Caco-2 (cell line): ENCODE measurements at regions not wholly inside any gene's neighbourhood (a gene's known extent, or its start where the extent isn't known, plus 50 kb on each side); places are given as distances from the start of the nearest gene placed in this dataset.

Experiments
- BruUV-seq: library from RNA; stranded (reverse); fragments of 400-500 nt; replicated peaks from 2 replicates; lab custom pipeline; 2021; lab: Mats Ljungman, UMichigan
- CTCF ChIA-PET: fragments of 300-600 bp; sonication (Branson Sonifier 250); formaldehyde crosslinking; loops from one replicate; lab custom pipeline; 2022; ENCODE audit warnings: antibody characterized with exemption; lab: Charles Lee
- POLR2A ChIA-PET: fragments of 300-600 bp; sonication (Branson Sonifier 250); formaldehyde crosslinking; loops from one replicate; lab custom pipeline; 2022; ENCODE audit warnings: antibody characterized with exemption; lab: Charles Lee
- DNase-seq, 2 experiments: peaks; one replicate each; pipeline versions ENCODE4 v3.0.0 to v3.0.0-alpha.2; 2020 to 2022
- H3K27me3 ChIP-seq: replicated peaks from 2 replicates; pipeline ENCODE4 v1.6.0; 2011; ENCODE audit warnings: low read length; ENCODE audit not compliant: control insufficient read depth, insufficient read depth
- H3K36me3 ChIP-seq: 2 replicates; pipeline ENCODE4 v1.5.1; 2011; ENCODE audit warnings: low read length; ENCODE audit not compliant: control insufficient read depth, insufficient read depth
- H3K4me1 ChIP-seq: fragments of 250-450 bp; sonication (Bioruptor Pico); 2 replicates; pipeline ENCODE4 v1.5.1; 2020; ENCODE audit warnings: mild to moderate bottlenecking
- H3K4me3 ChIP-seq: 2 replicates; pipeline ENCODE4 v1.5.1; 2011; ENCODE audit warnings: low read depth, mild to moderate bottlenecking, control low read depth, low read length
- H3K9me3 ChIP-seq: fragments of 250-450 bp; sonication (Bioruptor Pico); 2 replicates; pipeline ENCODE4 v1.5.1; 2020; ENCODE audit warnings: mild to moderate bottlenecking, moderate library complexity
- H3K27ac Mint-ChIP-seq: one replicate; pipeline ENCODE4 v1.8.0; 2022; ENCODE audit warnings: mixed read lengths; ENCODE audit not compliant: unreplicated experiment
- H3K27me3 Mint-ChIP-seq: one replicate; pipeline ENCODE4 v1.8.0; 2022; ENCODE audit warnings: mixed read lengths; ENCODE audit not compliant: insufficient read depth, unreplicated experiment
- H3K36me3 Mint-ChIP-seq: one replicate; pipeline ENCODE4 v1.8.0; 2022; ENCODE audit warnings: mild to moderate bottlenecking, mixed read lengths; ENCODE audit not compliant: insufficient read depth, unreplicated experiment
- H3K4me1 Mint-ChIP-seq: one replicate; pipeline ENCODE4 v1.8.0; 2022; ENCODE audit warnings: low read depth, mixed read lengths; ENCODE audit not compliant: unreplicated experiment
- H3K4me3 Mint-ChIP-seq: one replicate; pipeline ENCODE4 v1.8.0; 2022; ENCODE audit warnings: mild to moderate bottlenecking, moderate library complexity, mixed read lengths; ENCODE audit not compliant: unreplicated experiment
- H3K9me3 Mint-ChIP-seq: one replicate; pipeline ENCODE4 v1.8.0; 2022; ENCODE audit warnings: mixed read lengths; ENCODE audit not compliant: unreplicated experiment
- intact Hi-C: fragments of 100-400 bp; cut with micrococcal nuclease; formaldehyde crosslinking; loops from one replicate; pipeline ENCODE4 v1.10.0; 2022; ENCODE audit not compliant: unreplicated experiment
- TF ChIP-seq, protein P1 (sequence below), 2 experiments: fragments of 200-600 bp in 1 of 2; IDR thresholded peaks; 1 replicate in 1 of 2; 2 replicates in 1 of 2; pipeline versions ENCODE4 v1.5.1 to v1.8.0; 2011 to 2022; ENCODE audit warnings: antibody characterized with exemption in 1 of 2, control low read depth in 1 of 2, inconsistent platforms in 1 of 2, low read depth in 1 of 2, low read length in 1 of 2, mild to moderate bottlenecking in 1 of 2, moderate library complexity in 1 of 2; ENCODE audit not compliant: insufficient read depth in 1 of 2, severe bottlenecking in 1 of 2, unreplicated experiment in 1 of 2

DNA sequence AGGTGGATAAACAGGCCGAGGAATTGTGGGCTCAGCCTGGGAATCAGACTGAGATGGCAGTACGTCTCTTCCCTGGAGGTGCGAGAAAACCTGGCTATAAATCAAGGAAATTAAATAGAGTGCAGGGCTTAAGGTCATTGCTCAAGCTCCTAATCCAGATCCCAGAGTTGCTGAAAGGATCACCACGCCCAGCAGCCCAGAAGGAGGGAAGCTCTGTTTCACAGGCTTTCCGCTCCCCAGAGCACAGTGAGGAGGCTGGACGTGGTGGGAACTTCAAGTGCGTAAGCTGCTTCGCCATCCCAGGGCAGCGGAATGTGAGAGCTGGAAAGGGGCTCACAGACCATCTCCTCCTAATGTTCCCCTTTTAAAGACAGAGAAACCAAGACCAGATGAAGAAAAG, 651.6 kb upstream of the TBX3 start:
- Mint-ChIP-seq H3K4me1 (no peaks in the 10 kb centered on the region), H3K27ac (no peak overlapping the region), H3K36me3 (peaks cover 6% of the 10 kb centered on the region), H3K4me3 (no peak overlapping the region), H3K27me3 (peaks cover 3% of the 10 kb centered on the region), H3K9me3 (no peaks in the 10 kb centered on the region)
- TF ChIP-seq, protein P1, sequence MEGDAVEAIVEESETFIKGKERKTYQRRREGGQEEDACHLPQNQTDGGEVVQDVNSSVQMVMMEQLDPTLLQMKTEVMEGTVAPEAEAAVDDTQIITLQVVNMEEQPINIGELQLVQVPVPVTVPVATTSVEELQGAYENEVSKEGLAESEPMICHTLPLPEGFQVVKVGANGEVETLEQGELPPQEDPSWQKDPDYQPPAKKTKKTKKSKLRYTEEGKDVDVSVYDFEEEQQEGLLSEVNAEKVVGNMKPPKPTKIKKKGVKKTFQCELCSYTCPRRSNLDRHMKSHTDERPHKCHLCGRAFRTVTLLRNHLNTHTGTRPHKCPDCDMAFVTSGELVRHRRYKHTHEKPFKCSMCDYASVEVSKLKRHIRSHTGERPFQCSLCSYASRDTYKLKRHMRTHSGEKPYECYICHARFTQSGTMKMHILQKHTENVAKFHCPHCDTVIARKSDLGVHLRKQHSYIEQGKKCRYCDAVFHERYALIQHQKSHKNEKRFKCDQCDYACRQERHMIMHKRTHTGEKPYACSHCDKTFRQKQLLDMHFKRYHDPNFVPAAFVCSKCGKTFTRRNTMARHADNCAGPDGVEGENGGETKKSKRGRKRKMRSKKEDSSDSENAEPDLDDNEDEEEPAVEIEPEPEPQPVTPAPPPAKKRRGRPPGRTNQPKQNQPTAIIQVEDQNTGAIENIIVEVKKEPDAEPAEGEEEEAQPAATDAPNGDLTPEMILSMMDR (IDR thresholded peaks at IDR 0.05; ENCODE audit: insufficient read depth in 1 of 2, low read depth in 1 of 2, low read length in 1 of 2, severe bottlenecking in 1 of 2, unreplicated experiment in 1 of 2), result no peak
- no peak for DNase-seq
- Histone ChIP-seq H3K4me1 (no peaks in the 10 kb centered on the region), H3K4me3 (no peak overlapping the region), H3K36me3 (no peaks in the 10 kb centered on the region), H3K9me3 (no peaks in the 10 kb centered on the region), H3K27me3 (no peaks in the 10 kb centered on the region)
- CTCF ChIA-PET, result no interaction called here
- no TSS peak for BruUV-seq
- intact Hi-C loops, result no loop called here
- POLR2A ChIA-PET, result no interaction called here

- Histone ChIP-seq H3K4me1 (no peaks in the 10 kb centered on the region), H3K9me3 (no peaks in the 10 kb centered on the region), H3K27me3 (no peaks in the 10 kb centered on the region), H3K36me3 (no peaks in the 10 kb centered on the region), H3K4me3 (no peak overlapping the region)
- DNase-seq, result no peak
- intact Hi-C loops, result no loop called here
- ChIA-PET POLR2A (no interaction called here), CTCF (no interaction called here)
- Mint-ChIP-seq H3K4me3 (no peak overlapping the region), H3K27me3 (peaks cover 3% of the 10 kb centered on the region), H3K4me1 (no peaks in the 10 kb centered on the region), H3K9me3 (no peaks in the 10 kb centered on the region), H3K36me3 (peaks cover 6% of the 10 kb centered on the region), H3K27ac (no peak overlapping the region)
- TF ChIP-seq, protein P1 (IDR thresholded peaks at IDR 0.05; ENCODE audit: insufficient read depth in 1 of 2, low read depth in 1 of 2, low read length in 1 of 2, severe bottlenecking in 1 of 2, unreplicated experiment in 1 of 2), result no peak
- no TSS peak for BruUV-seq
Measured at GRCh38 chr12:115335048-115335447, 651.1 kb upstream of the TBX3 start.

- intact Hi-C loops, result no loop called here
- CTCF ChIA-PET, result no interaction called here
Measured at GRCh38 chr12:115332945-115333344, 649.0 kb upstream of the TBX3 start.

More at GRCh38 chr12:115332945-115333344, 649.0 kb upstream of the TBX3 start:
- Mint-ChIP-seq H3K36me3 (peaks cover 5% of the 10 kb centered on the region), H3K4me3 (no peak overlapping the region), H3K9me3 (no peaks in the 10 kb centered on the region), H3K27ac (no peak overlapping the region), H3K27me3 (peaks cover 6% of the 10 kb centered on the region), H3K4me1 (no peaks in the 10 kb centered on the region)
- Histone ChIP-seq H3K4me3 (no peak overlapping the region), H3K4me1 (no peaks in the 10 kb centered on the region), H3K36me3 (no peaks in the 10 kb centered on the region), H3K9me3 (no peaks in the 10 kb centered on the region), H3K27me3 (no peaks in the 10 kb centered on the region)
- no peak for DNase-seq
- BruUV-seq, result no TSS peak
- POLR2A ChIA-PET, result no interaction called here
- TF ChIP-seq, protein P1 (IDR thresholded peaks at IDR 0.05; ENCODE audit: insufficient read depth in 1 of 2, low read depth in 1 of 2, low read length in 1 of 2, severe bottlenecking in 1 of 2, unreplicated experiment in 1 of 2), result no peak
